ENCODE measurements at regions not wholly inside any gene's neighbourhood (a gene's known extent, or its start where the extent isn't known, plus 50 kb on each side); places are given as distances from the start of the nearest gene placed in this dataset.

DNA sequence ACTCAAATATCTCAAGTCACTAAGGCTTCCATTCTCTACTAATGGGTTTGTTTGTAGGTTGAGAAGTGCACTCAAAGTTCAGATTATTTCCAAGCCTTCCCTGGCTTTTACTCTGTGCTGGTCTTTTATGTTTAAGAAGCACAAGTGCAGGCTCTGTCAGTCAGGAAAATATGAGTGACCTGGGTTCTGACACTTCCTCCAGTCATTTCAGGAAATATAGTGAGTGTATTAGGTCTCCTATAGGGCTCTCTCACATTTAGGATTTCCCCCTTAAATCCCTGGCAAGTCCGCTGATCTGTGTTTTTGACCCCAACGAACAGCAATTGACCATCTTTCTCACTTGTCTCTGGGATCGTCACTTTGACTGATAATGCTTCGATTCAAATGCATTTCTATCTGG is 210.2 kb downstream of the ARPP21 start:
- Histone ChIP-seq H3K9me3 (replicated peaks; ENCODE audit: low read length) (no peaks in the 10 kb centered on the region), H3K4me1 (ENCODE audit: control insufficient read depth, insufficient read depth, low read length) (no peaks in the 10 kb centered on the region), H3K27me3 (ENCODE audit: control insufficient read depth, insufficient read depth, low read length) (no peaks in the 10 kb centered on the region), H3K9ac (ENCODE audit: low read depth, low read length) (no peak overlapping the region), H3K4me2 (ENCODE audit: low read length) (no peak overlapping the region), H3K36me3 (ENCODE audit: insufficient read depth, low read length) (no peaks in the 10 kb centered on the region), H3K4me3 (ENCODE audit: low read length) (no peak overlapping the region)

DNA sequence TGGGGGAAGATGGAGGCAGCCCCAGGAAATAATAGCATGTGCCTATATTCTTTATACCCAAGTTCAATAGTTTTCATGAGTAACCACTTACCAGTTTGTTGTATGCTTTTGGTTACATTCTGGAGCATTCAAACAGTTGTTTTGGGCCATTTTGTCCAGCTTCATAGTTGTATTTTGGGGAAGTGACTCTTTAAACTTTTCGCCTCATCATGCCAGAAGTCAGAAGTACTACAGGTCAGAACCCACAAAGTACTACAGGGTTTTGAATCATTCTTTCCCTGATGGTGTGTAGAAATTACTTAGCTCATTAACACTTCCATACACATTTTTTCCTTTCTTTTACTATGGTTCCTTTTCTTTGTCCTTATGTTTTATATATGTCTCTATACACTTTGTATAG is 210.6 kb downstream of the ARPP21 start:
- H3K4me2 ChIP-seq (ENCODE audit: low read length) = no peak overlapping the region

DNA sequence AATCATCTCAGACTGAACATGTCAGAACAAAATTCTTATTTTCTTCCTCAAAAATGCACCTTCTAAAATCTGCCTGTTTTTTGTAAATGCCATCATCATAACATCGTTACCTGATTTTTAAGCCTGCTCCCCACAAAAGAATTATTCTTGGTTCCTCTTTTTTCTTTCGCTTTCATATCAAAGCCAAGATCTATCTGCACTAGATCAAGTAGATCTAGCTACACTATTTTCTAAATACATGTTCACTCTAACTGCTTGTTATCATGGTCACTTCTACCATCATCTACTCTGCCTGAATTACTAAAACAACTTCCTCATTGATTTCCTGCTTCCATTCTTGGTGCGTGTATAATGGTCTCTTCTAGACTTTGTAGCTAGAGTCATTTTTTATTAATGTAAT is 217.7 kb downstream of the ARPP21 start:
- H3K27me3 ChIP-seq (ENCODE audit: control insufficient read depth, insufficient read depth, low read length) = no peaks in the 10 kb centered on the region
- H3K4me2 ChIP-seq (ENCODE audit: low read length) = no peak overlapping the region
- H3K9ac ChIP-seq (ENCODE audit: low read depth, low read length) = no peak overlapping the region
- no peaks in the 10 kb centered on the region for H3K4me1 ChIP-seq (ENCODE audit: control insufficient read depth, insufficient read depth, low read length)
- no peak overlapping the region for H3K4me3 ChIP-seq (ENCODE audit: low read length)
- no peaks in the 10 kb centered on the region for H3K9me3 ChIP-seq (replicated peaks; ENCODE audit: low read length)
- H3K36me3 ChIP-seq (ENCODE audit: insufficient read depth, low read length) = no peaks in the 10 kb centered on the region

More for the DNA sequence above, 210.6 kb downstream of the ARPP21 start:
- Histone ChIP-seq H3K4me3 (ENCODE audit: low read length) (no peak overlapping the region), H3K9me3 (replicated peaks; ENCODE audit: low read length) (no peaks in the 10 kb centered on the region), H3K4me1 (ENCODE audit: control insufficient read depth, insufficient read depth, low read length) (no peaks in the 10 kb centered on the region), H3K27me3 (ENCODE audit: control insufficient read depth, insufficient read depth, low read length) (no peaks in the 10 kb centered on the region), H3K9ac (ENCODE audit: low read depth, low read length) (no peak overlapping the region), H3K36me3 (ENCODE audit: insufficient read depth, low read length) (no peaks in the 10 kb centered on the region)

DNA sequence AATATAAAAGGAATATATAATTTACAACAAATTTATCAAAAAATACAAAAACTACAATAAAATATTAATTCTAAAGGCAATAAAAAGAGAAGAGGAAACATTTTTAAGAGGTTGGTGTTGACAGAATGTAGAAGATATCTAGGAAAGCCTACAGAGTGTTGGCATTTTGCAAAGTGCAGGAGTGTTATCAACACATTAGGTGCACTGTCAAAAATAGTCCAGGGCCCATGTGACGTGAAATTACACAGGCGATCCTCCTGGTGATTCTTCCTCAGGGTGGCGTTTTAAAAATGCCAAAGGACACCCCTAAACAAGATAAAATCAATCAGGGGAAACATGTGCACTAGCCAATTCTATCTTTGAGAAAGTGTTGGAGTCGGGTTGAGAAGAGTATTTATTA is 222.7 kb downstream of the ARPP21 start:
- H3K4me1 ChIP-seq (ENCODE audit: control insufficient read depth, insufficient read depth, low read length) = no peaks in the 10 kb centered on the region
- H3K4me2 ChIP-seq (ENCODE audit: low read length) = no peak overlapping the region
- no peak overlapping the region for H3K9ac ChIP-seq (ENCODE audit: low read depth, low read length)
- no peaks in the 10 kb centered on the region for H3K9me3 ChIP-seq (replicated peaks; ENCODE audit: low read length)
- H3K4me3 ChIP-seq (ENCODE audit: low read length) = no peak overlapping the region
- H3K27me3 ChIP-seq (ENCODE audit: control insufficient read depth, insufficient read depth, low read length) = no peaks in the 10 kb centered on the region
- no peaks in the 10 kb centered on the region for H3K36me3 ChIP-seq (ENCODE audit: insufficient read depth, low read length)

DNA sequence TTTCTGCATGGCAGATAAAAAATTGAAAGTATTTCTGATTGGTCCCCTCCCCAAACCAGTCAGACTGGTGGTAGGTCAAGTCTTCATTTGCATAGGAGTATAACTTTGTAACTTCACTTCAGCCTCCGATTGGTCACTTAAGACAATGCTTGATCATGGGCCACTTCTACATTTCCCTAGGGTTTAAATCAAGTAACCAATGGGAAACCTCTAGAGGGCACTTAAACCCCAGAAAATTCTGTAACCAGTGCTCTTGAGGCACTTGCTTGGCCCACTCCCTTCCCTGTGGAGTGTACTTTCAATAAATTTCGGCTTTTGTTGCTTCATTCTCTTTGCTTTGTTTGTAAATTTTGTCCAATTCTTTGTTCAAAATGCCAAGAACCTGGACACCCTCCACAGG is 225.5 kb downstream of the ARPP21 start:
- Histone ChIP-seq H3K4me3 (ENCODE audit: low read length) (no peak overlapping the region), H3K9me3 (replicated peaks; ENCODE audit: low read length) (no peaks in the 10 kb centered on the region), H3K9ac (ENCODE audit: low read depth, low read length) (no peak overlapping the region), H3K36me3 (ENCODE audit: insufficient read depth, low read length) (no peaks in the 10 kb centered on the region), H3K27me3 (ENCODE audit: control insufficient read depth, insufficient read depth, low read length) (no peaks in the 10 kb centered on the region), H3K4me1 (ENCODE audit: control insufficient read depth, insufficient read depth, low read length) (no peaks in the 10 kb centered on the region), H3K4me2 (ENCODE audit: low read length) (no peak overlapping the region)

DNA sequence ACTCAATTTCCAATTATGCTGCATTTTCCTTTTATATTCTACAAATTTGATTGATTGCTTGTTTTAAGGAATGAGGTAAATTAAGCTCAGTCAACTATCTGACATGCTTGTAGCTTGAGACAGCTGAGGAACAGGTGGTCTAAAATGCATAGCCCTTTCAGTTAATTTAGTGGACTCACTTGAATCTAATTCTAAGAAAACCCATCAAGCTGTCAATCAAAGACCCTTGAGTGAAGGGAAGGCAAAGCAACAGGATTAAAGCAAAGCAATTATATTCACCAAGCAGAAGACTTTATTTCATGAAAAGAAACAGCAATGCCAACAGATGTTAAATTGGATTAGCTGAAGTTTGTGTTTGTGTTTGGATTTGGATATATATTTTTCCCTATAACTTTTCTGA is 228.5 kb downstream of the ARPP21 start:
- H3K36me3 ChIP-seq (ENCODE audit: insufficient read depth, low read length) = no peaks in the 10 kb centered on the region
- no peaks in the 10 kb centered on the region for H3K9me3 ChIP-seq (replicated peaks; ENCODE audit: low read length)
- H3K4me2 ChIP-seq (ENCODE audit: low read length) = no peak overlapping the region
- H3K4me1 ChIP-seq (ENCODE audit: control insufficient read depth, insufficient read depth, low read length) = no peaks in the 10 kb centered on the region
- no peak overlapping the region for H3K4me3 ChIP-seq (ENCODE audit: low read length)
- no peak overlapping the region for H3K9ac ChIP-seq (ENCODE audit: low read depth, low read length)
- no peaks in the 10 kb centered on the region for H3K27me3 ChIP-seq (ENCODE audit: control insufficient read depth, insufficient read depth, low read length)

DNA sequence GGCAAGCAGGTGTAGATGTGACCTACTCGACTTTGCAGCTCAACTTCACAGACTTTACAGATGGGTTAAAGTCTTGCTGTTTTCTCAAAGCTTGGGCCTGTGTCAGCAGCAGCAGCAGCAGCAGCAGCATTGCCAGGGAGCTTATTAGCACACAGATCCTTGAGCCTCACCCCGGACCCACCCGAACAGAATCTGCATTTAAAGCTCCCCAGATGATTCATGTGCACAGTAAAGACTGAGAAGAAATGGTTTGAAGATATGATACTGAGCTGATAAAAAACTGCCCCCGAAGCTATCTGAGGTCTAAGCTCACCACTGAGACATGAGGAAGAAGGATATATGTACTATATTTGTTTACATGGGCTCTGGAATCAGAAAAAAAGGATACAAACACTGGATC is 231.7 kb downstream of the ARPP21 start:
- Histone ChIP-seq H3K36me3 (ENCODE audit: insufficient read depth, low read length) (no peaks in the 10 kb centered on the region), H3K27me3 (ENCODE audit: control insufficient read depth, insufficient read depth, low read length) (no peaks in the 10 kb centered on the region), H3K4me2 (ENCODE audit: low read length) (no peak overlapping the region), H3K9ac (ENCODE audit: low read depth, low read length) (no peak overlapping the region), H3K9me3 (replicated peaks; ENCODE audit: low read length) (no peaks in the 10 kb centered on the region), H3K4me1 (ENCODE audit: control insufficient read depth, insufficient read depth, low read length) (no peaks in the 10 kb centered on the region), H3K4me3 (ENCODE audit: low read length) (no peak overlapping the region)

DNA sequence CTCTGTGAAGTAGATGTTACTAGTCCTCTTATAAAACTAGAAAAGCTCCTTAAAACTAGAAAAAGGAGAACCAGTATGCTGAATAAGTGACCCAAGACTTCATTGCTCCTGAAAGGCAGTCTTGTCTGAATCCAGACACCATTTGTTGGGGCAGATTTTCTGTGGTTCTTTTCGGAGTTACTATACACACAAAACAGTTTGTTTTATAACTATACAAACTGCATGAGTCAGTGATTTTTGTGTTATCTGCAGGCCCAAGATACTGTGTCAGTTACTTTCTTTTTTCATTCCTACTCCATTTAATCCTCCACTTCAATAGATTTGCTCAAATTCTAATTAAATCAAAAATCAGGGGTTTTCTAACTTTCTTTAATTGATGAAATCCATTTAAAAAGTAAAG is 244.6 kb downstream of the ARPP21 start:
- no peaks in the 10 kb centered on the region for H3K9me3 ChIP-seq (replicated peaks; ENCODE audit: low read length)
- H3K9ac ChIP-seq (ENCODE audit: low read depth, low read length) = no peak overlapping the region
- no peaks in the 10 kb centered on the region for H3K4me1 ChIP-seq (ENCODE audit: control insufficient read depth, insufficient read depth, low read length)
- no peak overlapping the region for H3K4me3 ChIP-seq (ENCODE audit: low read length)
- no peaks in the 10 kb centered on the region for H3K27me3 ChIP-seq (ENCODE audit: control insufficient read depth, insufficient read depth, low read length)
- no peaks in the 10 kb centered on the region for H3K36me3 ChIP-seq (ENCODE audit: insufficient read depth, low read length)
- H3K4me2 ChIP-seq (ENCODE audit: low read length) = no peak overlapping the region

DNA sequence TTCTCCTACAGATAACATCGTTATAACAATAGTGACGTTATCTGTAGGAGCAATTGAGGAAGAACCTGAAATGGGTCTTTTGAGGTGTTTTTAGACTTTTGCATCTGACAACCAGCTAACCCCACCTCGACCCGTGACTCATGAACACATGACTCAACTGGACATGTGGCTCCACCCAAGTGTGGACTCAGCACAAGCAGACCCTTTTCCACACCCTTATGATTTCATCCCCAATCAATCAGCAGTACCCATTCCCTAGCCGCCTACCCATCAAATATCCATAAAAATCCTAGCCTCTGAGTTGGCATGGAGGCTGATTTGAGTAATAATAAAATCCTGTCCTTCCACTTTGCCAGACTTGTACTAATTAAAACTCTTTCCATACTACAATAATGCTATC is 255.4 kb downstream of the ARPP21 start:
- Histone ChIP-seq H3K9ac (ENCODE audit: low read depth, low read length) (no peak overlapping the region), H3K4me1 (ENCODE audit: control insufficient read depth, insufficient read depth, low read length) (no peaks in the 10 kb centered on the region), H3K4me3 (ENCODE audit: low read length) (no peak overlapping the region), H3K4me2 (ENCODE audit: low read length) (no peak overlapping the region), H3K9me3 (replicated peaks; ENCODE audit: low read length) (no peaks in the 10 kb centered on the region), H3K36me3 (ENCODE audit: insufficient read depth, low read length) (no peaks in the 10 kb centered on the region), H3K27me3 (ENCODE audit: control insufficient read depth, insufficient read depth, low read length) (no peaks in the 10 kb centered on the region)

DNA sequence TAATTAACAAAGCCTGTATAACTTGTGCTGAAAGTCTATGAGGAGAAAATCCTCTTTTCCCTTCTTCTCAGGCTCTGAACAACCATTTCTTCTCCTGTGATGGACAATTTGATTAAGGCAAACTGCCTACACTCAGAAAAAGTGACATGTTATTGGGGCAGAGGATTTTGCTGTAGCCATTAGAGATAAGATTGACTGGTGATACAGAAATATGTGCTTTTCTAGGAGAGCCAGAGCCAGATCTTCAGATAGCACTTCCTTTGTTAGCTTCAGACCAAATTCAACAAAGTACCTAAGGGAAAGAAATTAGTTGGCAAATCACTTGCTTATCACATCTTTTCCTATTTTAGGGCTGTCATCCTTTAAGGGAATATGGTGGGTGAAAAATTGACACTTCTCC is 259.9 kb downstream of the ARPP21 start:
- Histone ChIP-seq H3K36me3 (ENCODE audit: insufficient read depth, low read length) (no peaks in the 10 kb centered on the region), H3K4me2 (ENCODE audit: low read length) (no peak overlapping the region), H3K4me3 (ENCODE audit: low read length) (no peak overlapping the region), H3K9me3 (replicated peaks; ENCODE audit: low read length) (no peaks in the 10 kb centered on the region), H3K4me1 (ENCODE audit: control insufficient read depth, insufficient read depth, low read length) (no peaks in the 10 kb centered on the region), H3K27me3 (ENCODE audit: control insufficient read depth, insufficient read depth, low read length) (no peaks in the 10 kb centered on the region), H3K9ac (ENCODE audit: low read depth, low read length) (no peak overlapping the region)

DNA sequence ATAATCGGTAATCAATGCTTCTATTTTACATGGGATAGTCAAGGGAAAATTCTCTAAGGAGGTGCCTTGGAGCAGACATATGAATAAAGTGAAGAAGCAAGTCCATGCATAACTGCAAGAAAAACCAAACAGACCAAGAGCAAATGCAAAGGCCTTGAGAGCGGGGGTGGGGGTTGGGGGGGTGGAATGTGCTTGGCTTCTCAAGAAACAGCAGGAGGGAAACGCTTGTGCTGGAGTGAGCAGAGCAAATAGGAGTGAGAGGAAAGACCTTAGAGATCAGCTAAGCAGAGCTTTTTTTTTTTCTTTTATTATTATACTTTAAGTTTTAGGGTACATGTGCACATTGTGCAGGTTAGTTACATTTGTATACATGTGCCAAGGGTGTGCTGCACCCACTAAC is 260.8 kb downstream of the ARPP21 start:
- Histone ChIP-seq H3K9me3 (replicated peaks; ENCODE audit: low read length) (no peaks in the 10 kb centered on the region), H3K36me3 (ENCODE audit: insufficient read depth, low read length) (no peaks in the 10 kb centered on the region), H3K4me2 (ENCODE audit: low read length) (no peak overlapping the region), H3K9ac (ENCODE audit: low read depth, low read length) (no peak overlapping the region), H3K4me3 (ENCODE audit: low read length) (no peak overlapping the region), H3K27me3 (ENCODE audit: control insufficient read depth, insufficient read depth, low read length) (no peaks in the 10 kb centered on the region), H3K4me1 (ENCODE audit: control insufficient read depth, insufficient read depth, low read length) (no peaks in the 10 kb centered on the region)

DNA sequence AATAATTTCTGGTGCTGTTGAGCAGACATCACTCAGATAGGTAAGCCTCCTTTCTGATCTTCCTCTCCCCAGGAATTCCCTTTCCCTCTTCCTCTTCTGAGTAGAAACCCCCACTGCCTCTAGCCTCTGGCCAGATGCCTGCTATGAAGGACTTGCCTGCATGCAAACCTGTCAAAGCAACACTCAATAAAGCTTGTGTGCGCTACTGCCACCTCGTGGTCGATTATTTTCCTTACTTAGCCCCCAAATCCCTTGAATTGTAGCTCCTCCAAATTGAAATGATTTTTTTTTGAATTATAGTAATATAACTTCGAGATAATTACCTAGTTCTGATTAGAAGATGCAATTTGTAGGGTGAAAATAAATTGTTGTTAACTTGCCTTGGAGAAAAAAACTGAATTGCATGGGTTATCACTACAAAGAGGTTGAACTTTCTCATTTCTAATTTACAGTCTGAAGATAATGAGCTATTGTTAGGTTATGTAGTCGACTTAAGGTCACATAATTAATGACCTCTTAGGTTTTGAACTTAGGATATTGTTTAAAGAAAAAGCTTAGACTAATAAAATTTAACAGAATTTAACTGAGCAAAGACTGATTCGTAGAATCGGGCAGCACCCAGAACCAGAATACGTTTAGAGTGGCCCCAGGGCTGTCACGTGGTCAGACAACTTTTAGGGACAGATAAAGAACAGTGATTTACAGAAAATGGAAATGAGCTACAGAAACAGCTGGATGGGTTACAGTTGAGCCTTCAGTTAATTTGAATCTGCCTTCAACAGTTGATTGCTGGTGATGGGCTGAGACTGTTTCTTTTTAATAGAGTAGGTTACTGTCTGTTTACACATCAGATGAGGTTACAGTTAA is 269.3 kb downstream of the ARPP21 start:
- Histone ChIP-seq H3K36me3 (ENCODE audit: insufficient read depth, low read length) (no peaks in the 10 kb centered on the region), H3K9ac (ENCODE audit: low read depth, low read length) (no peak overlapping the region), H3K27me3 (ENCODE audit: control insufficient read depth, insufficient read depth, low read length) (no peaks in the 10 kb centered on the region), H3K4me2 (ENCODE audit: low read length) (no peak overlapping the region), H3K9me3 (replicated peaks; ENCODE audit: low read length) (no peaks in the 10 kb centered on the region), H3K4me1 (ENCODE audit: control insufficient read depth, insufficient read depth, low read length) (no peaks in the 10 kb centered on the region), H3K4me3 (ENCODE audit: low read length) (no peak overlapping the region)

Data from skeletal muscle satellite cell (primary cell).